CD14-positive monocyte (primary cell): ENCODE measurements at regions not wholly inside any gene's neighbourhood (a gene's known extent, or its start where the extent isn't known, plus 50 kb on each side); places are given as distances from the start of the nearest gene placed in this dataset.

Experiments used
- DNase-seq, 3 donors: peaks; one replicate each; pipeline ENCODE4 v3.0.0-alpha.2; 2011 to 2022
- H2AFZ ChIP-seq: 2 replicates; pipeline ENCODE4 v1.6.0; 2012; ENCODE audit warnings: mild to moderate bottlenecking, low read depth, low read length, inconsistent platforms; ENCODE audit not compliant: insufficient read depth, poor library complexity, severe bottlenecking
- H3K27ac ChIP-seq, 2 donors: 1 replicate in 1 of 2; 2 replicates in 1 of 2; pipeline ENCODE4 v1.5.1; 2012 to 2013; ENCODE audit warnings: low read length in 2 of 2, control low read depth in 1 of 2, inconsistent platforms in 1 of 2, low read depth in 1 of 2, mild to moderate bottlenecking in 1 of 2
- H3K27me3 ChIP-seq, 2 donors: one replicate each; pipeline versions ENCODE4 v1.6.0 to v1.6.1; 2011 to 2013; ENCODE audit warnings: low read length in 2 of 2; ENCODE audit not compliant: control insufficient read depth in 2 of 2, insufficient read depth in 2 of 2
- H3K36me3 ChIP-seq, 2 donors: replicated peaks in 1 of 2; 1 replicate in 1 of 2; 2 replicates in 1 of 2; pipeline versions ENCODE4 v1.5.1 to v1.6.1; 2012 to 2013; ENCODE audit warnings: low read length in 2 of 2, control low read depth in 1 of 2, inconsistent platforms in 1 of 2, mild to moderate bottlenecking in 1 of 2; ENCODE audit not compliant: insufficient read depth in 2 of 2, control insufficient read depth in 1 of 2
- H3K4me1 ChIP-seq, 2 donors: 1 replicate in 1 of 2; 2 replicates in 1 of 2; pipeline versions ENCODE4 v1.5.1 to v1.6.1; 2012 to 2013; ENCODE audit warnings: low read length in 2 of 2, control low read depth in 1 of 2, inconsistent platforms in 1 of 2, mild to moderate bottlenecking in 1 of 2, moderate library complexity in 1 of 2; ENCODE audit not compliant: insufficient read depth in 2 of 2, control insufficient read depth in 1 of 2
- H3K4me2 ChIP-seq: replicated peaks from 2 replicates; pipeline ENCODE3; 2012; ENCODE audit warnings: low read length, moderate library complexity, mild to moderate bottlenecking; ENCODE audit not compliant: poor library complexity, severe bottlenecking; ENCODE audit errors: extremely low read depth
- H3K4me3 ChIP-seq, 3 experiments: fragments of 200-600 bp in 1 of 3; sonication (generic) in 1 of 3; replicated peaks in 1 of 3; 1 replicate in 2 of 3; 2 replicates in 1 of 3; pipeline ENCODE4 v1.5.1; 2011 to 2013; ENCODE audit warnings: low read length in 3 of 3, mild to moderate bottlenecking in 3 of 3, control low read depth in 2 of 3, low read depth in 2 of 3, inconsistent platforms in 1 of 3, moderate library complexity in 1 of 3
- H3K79me2 ChIP-seq: 2 replicates; pipeline ENCODE4 v1.6.0; 2012; ENCODE audit warnings: mild to moderate bottlenecking, control low read depth, inconsistent platforms, low read length, moderate library complexity; ENCODE audit not compliant: insufficient read depth
- H3K9ac ChIP-seq: 2 replicates; pipeline ENCODE4 v1.6.0; 2017; ENCODE audit warnings: low read length, mild to moderate bottlenecking; ENCODE audit not compliant: insufficient read depth, poor library complexity, severe bottlenecking
- H3K9me3 ChIP-seq, 2 donors: replicated peaks in 1 of 2; 1 replicate in 1 of 2; 2 replicates in 1 of 2; pipeline versions ENCODE4 v1.5.1 to v1.6.1; 2012 to 2013; ENCODE audit warnings: low read length in 2 of 2, control low read depth in 1 of 2; ENCODE audit not compliant: control insufficient read depth in 1 of 2, insufficient read depth in 1 of 2
- H4K20me1 ChIP-seq: 2 replicates; pipeline ENCODE4 v1.6.0; 2012; ENCODE audit warnings: mild to moderate bottlenecking, low read length, control low read depth, moderate library complexity; ENCODE audit not compliant: insufficient read depth
- H3K27ac Mint-ChIP-seq, 7 donors: one replicate each; pipeline ENCODE4 v1.8.0; 2020; ENCODE audit warnings: mild to moderate bottlenecking in 7 of 7, mixed read lengths in 7 of 7, moderate library complexity in 6 of 7, inconsistent platforms in 2 of 7
- H3K27me3 Mint-ChIP-seq, 3 donors: one replicate each; pipeline ENCODE4 v1.8.0; 2021 to 2022; ENCODE audit warnings: low read depth in 3 of 3, mild to moderate bottlenecking in 3 of 3, mixed read lengths in 3 of 3, moderate library complexity in 3 of 3, inconsistent platforms in 1 of 3
- H3K36me3 Mint-ChIP-seq, 2 donors: one replicate each; pipeline ENCODE4 v1.8.0; 2020; ENCODE audit warnings: mixed read lengths in 2 of 2, inconsistent platforms in 1 of 2, mild to moderate bottlenecking in 1 of 2
- H3K4me1 Mint-ChIP-seq: one replicate; pipeline ENCODE4 v1.8.0; 2020; ENCODE audit warnings: mild to moderate bottlenecking, mixed read lengths
- H3K4me3 Mint-ChIP-seq, 2 donors: one replicate each; pipeline ENCODE4 v1.8.0; 2020; ENCODE audit warnings: mild to moderate bottlenecking in 2 of 2, mixed read lengths in 2 of 2, moderate library complexity in 1 of 2
- H3K9me3 Mint-ChIP-seq, 7 donors: one replicate each; pipeline ENCODE4 v1.8.0; 2020 to 2022; ENCODE audit warnings: mixed read lengths in 7 of 7, mild to moderate bottlenecking in 6 of 7, moderate library complexity in 6 of 7, inconsistent platforms in 2 of 7
- CTCF ChIP-seq: fragments of 200-600 bp; IDR thresholded peaks from one replicate; pipeline ENCODE4 v1.8.0; 2022; ENCODE audit warnings: antibody characterized with exemption, mild to moderate bottlenecking
- WGBS: methylation state at CpG from one replicate; pipeline ENCODE4 v1.1.5; 2013; ENCODE audit warnings: missing lambda C conversion rate; ENCODE audit not compliant: insufficient coverage; 5-methylcytosine and 5-hydroxymethylcytosine counted together
- intact Hi-C, 2 donors: fragments of 100-400 bp; cut with micrococcal nuclease; formaldehyde crosslinking; loops; one replicate each; pipeline versions ENCODE4 v1.15.0 to v1.15.1; 2023

DNA sequence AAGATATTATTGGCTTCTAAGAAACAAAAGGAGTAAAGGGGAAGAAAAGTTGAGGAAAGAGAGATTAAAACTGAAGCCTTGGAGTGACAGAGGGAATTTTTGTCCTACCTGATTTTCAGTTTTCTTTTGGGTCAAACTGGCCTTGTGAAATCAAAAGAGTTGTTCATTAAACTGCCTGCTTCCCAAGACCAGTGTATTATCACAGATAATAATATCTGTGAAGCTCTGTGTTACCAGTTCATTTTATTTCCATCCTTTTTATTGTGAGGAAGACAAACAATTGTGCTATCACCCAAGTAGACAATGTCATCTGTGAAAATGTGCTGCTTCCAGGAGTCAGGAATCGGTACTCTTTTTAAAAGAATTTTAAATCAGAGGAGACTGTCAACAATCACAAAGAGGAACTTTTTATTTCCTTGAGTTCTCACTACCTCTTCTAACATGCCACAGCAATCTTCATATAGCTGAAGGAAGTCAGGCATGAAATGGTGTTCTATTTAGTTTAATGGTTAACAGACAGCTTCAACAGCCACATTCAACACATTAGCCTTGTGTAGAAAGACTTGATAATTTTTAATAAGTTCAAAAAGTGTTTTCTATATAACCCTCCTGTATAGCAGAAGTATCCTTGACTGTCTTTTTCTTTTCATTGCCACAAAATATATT lies 554.8 kb downstream of the PIK3C3 start:
- DNase-seq: no peak
- H3K27ac Mint-ChIP-seq: no peak overlapping the region
- WGBS: no CpG with 5 or more reads among the region's 1 CpG
- Histone ChIP-seq H3K36me3 (no peaks in the 10 kb centered on the region), H3K79me2 (no peaks in the 10 kb centered on the region), H3K27ac (no peak overlapping the region), H3K9ac (no peak overlapping the region), H3K4me2 (no peak overlapping the region), H4K20me1 (no peaks in the 10 kb centered on the region), H3K4me1 (no peaks in the 10 kb centered on the region), H3K9me3 (no peaks in the 10 kb centered on the region), H3K27me3 (no peaks in the 10 kb centered on the region), H3K4me3 (no peak overlapping the region), H2AFZ (no peak overlapping the region)
- TF ChIP-seq CTCF: no peak
- peaks cover 0 to 1% (median 0%) of the 10 kb centered on the region in 3 donors for H3K27me3 Mint-ChIP-seq
- H3K9me3 Mint-ChIP-seq: peaks cover 0 to 3% (median 0%) of the 10 kb centered on the region in 7 donors
- intact Hi-C loops: no loop called here
- H3K4me1 Mint-ChIP-seq: no peaks in the 10 kb centered on the region
- no peak overlapping the region for H3K4me3 Mint-ChIP-seq
- H3K36me3 Mint-ChIP-seq: no peaks in the 10 kb centered on the region

DNA sequence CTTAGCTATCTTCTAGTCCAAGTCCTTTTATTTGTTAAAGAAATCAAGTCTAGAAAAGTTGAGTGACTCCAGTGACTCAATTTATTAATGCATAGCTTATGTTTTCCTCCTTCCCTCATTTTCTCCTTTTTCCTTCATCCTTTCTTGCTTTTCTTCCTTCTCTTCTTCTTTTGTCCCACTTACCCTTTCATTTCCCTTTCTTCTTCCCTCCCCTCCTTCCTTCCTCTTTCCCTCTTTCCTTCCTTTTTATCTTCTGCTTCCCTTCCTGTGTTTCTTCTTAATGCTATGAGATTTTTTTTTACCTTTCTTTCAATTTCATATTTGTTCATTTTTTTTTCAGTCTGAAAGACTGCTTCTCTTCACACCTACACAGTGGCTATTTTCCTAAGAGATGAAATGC lies 555.5 kb downstream of the PIK3C3 start:
- intact Hi-C loops: no loop called here
- no peak for TF ChIP-seq CTCF

More for the DNA sequence above, 555.5 kb downstream of the PIK3C3 start:
- Histone ChIP-seq H3K36me3 (no peaks in the 10 kb centered on the region), H4K20me1 (no peaks in the 10 kb centered on the region), H3K79me2 (no peaks in the 10 kb centered on the region), H2AFZ (no peak overlapping the region), H3K9ac (no peak overlapping the region), H3K4me2 (no peak overlapping the region), H3K9me3 (no peaks in the 10 kb centered on the region), H3K4me3 (no peak overlapping the region), H3K27ac (no peak overlapping the region), H3K4me1 (no peaks in the 10 kb centered on the region), H3K27me3 (no peaks in the 10 kb centered on the region)
- no peaks in the 10 kb centered on the region for H3K4me1 Mint-ChIP-seq
- H3K27ac Mint-ChIP-seq: no peak overlapping the region
- peaks cover 0 to 3% (median 0%) of the 10 kb centered on the region in 7 donors for H3K9me3 Mint-ChIP-seq
- H3K36me3 Mint-ChIP-seq: no peaks in the 10 kb centered on the region
- no peak overlapping the region for H3K4me3 Mint-ChIP-seq
- no peak for DNase-seq
- H3K27me3 Mint-ChIP-seq: peaks cover 0 to 1% (median 0%) of the 10 kb centered on the region in 3 donors
